ENCODE measurements at regions not wholly inside any gene's neighbourhood (a gene's known extent, or its start where the extent isn't known, plus 50 kb on each side); places are given as distances from the start of the nearest gene placed in this dataset.

GRCh38 chr3:20669184-20669583, 483.2 kb upstream of the SGO1 start (continued):
- no peak for TF ChIP-seq ETS1 (IDR thresholded peaks at IDR 0.05)
- no peak for TF ChIP-seq POLR2AphosphoS5 (IDR thresholded peaks at IDR 0.05; ENCODE audit: low read depth)
- no peak for TF ChIP-seq REST (IDR thresholded peaks at IDR 0.05; ENCODE audit: unreplicated experiment)
- TF ChIP-seq ZNF114 (CRISPR knock-in tag; IDR thresholded peaks at IDR 0.05): no peak
- no peak for TF ChIP-seq NANOG (IDR thresholded peaks at IDR 0.05; ENCODE audit: borderline replicate concordance)

- no peaks in the 10 kb centered on the region for H3K4me1 ChIP-seq (ENCODE audit: insufficient read depth)
- H3K9me3 Mint-ChIP-seq: no peaks in the 10 kb centered on the region; the same call in 2 of the 3 replicates
- no peak overlapping the region for H3K4me3 Mint-ChIP-seq
- H2AFZ ChIP-seq: no peak overlapping the region
- no peaks in the 10 kb centered on the region for H3F3A ChIP-seq (replicated peaks; ENCODE audit: low read depth)
- H4K20me1 ChIP-seq (replicated peaks; ENCODE audit: insufficient read depth): no peaks in the 10 kb centered on the region
- H3K36me3 ChIP-seq (ENCODE audit: insufficient read depth): no peaks in the 10 kb centered on the region
- H3K27me3 Mint-ChIP-seq (ENCODE audit: insufficient read depth, low read depth, poor library complexity): no peaks in the 10 kb centered on the region
- ATAC-seq (peak; percentile 99), DNase-seq (ENCODE audit: low spot score) (peak; percentile 79)
- no peaks in the 10 kb centered on the region for H3K36me3 Mint-ChIP-seq (ENCODE audit: low read depth)
- TF ChIP-seq ETS1 (IDR thresholded peaks at IDR 0.05) (no peak), NANOG (IDR thresholded peaks at IDR 0.05; ENCODE audit: borderline replicate concordance) (no peak), ZNF114 (CRISPR knock-in tag; IDR thresholded peaks at IDR 0.05) (no peak), CREB1 (CRISPR knock-in tag; IDR thresholded peaks at IDR 0.05; ENCODE audit: low read depth) (no peak), REST (IDR thresholded peaks at IDR 0.05; ENCODE audit: unreplicated experiment) (no peak), EZH2 (IDR thresholded peaks at IDR 0.05; ENCODE audit: low read depth, unreplicated experiment) (no peak), CTCF (conservative IDR thresholded peaks at IDR 0.05; ENCODE audit: low read depth in 2 of 2) (peak; percentile 58 to 68), STAT1 (IDR thresholded peaks at IDR 0.05; ENCODE audit: unreplicated experiment) (no peak)
- no peaks in the 10 kb centered on the region for H3K4me1 Mint-ChIP-seq
- no peak overlapping the region for H3K4me3 ChIP-seq
- no peak overlapping the region for H3K27ac Mint-ChIP-seq
- H3K27ac ChIP-seq (ENCODE audit: low read depth): no peak overlapping the region
- no peaks in the 10 kb centered on the region for H3K27me3 ChIP-seq (ENCODE audit: insufficient read depth)
- H3K4me2 ChIP-seq: no peak overlapping the region
- no peaks in the 10 kb centered on the region for H3K79me2 ChIP-seq (replicated peaks; ENCODE audit: insufficient read depth)
- H3K9me2 ChIP-seq (ENCODE audit: insufficient read depth): peaks cover 8% of the 10 kb centered on the region
Observed at GRCh38 chr3:20668411-20668810, 482.4 kb upstream of the SGO1 start.
